HCT116 (cell line): ENCODE measurements at regions not wholly inside any gene's neighbourhood (a gene's known extent, or its start where the extent isn't known, plus 50 kb on each side); places are given as distances from the start of the nearest gene placed in this dataset.

Experiments
- ATAC-seq: fragments of 200-7000 bp; cut with Tn5 transposase; 2 replicates; pipeline ENCODE4 v1.9.1; 2020; ENCODE audit warnings: mild to moderate bottlenecking, moderate library complexity
- BruUV-seq: library from RNA; stranded (reverse); fragments of 400-500 nt; replicated peaks from 2 replicates; lab custom pipeline; 2021; lab: Mats Ljungman, UMichigan
- CTCF ChIA-PET: fragments of 300-600 bp; sonication (Branson Sonifier 250); formaldehyde crosslinking; loops from one replicate; lab custom pipeline; 2021; ENCODE audit warnings: antibody characterized with exemption; lab: Charles Lee
- POLR2A ChIA-PET: fragments of 300-600, 350-600 bp; sonication (Branson Sonifier 250); formaldehyde crosslinking; loops from one replicate; lab custom pipeline; 2021; ENCODE audit warnings: antibody characterized with exemption; lab: Charles Lee
- RAD21 ChIA-PET, 2 experiments: fragments of 300-600 bp; sonication (Branson Sonifier 250); formaldehyde crosslinking; loops; one replicate each; lab custom pipeline; 2023; ENCODE audit warnings: low total read pairs in 2 of 2; ENCODE audit not compliant: uncharacterized antibody in 2 of 2, unreplicated experiment in 2 of 2, low non-redundant PET in 1 of 2; lab: Charles Lee
- DNase-seq: peaks from one replicate; pipeline ENCODE4 v3.0.0-alpha.2; 2010; ENCODE audit warnings: low read depth, low spot score
- H2AFZ ChIP-seq: fragments of 200-600 bp; shearing (Covaris generic), sonication (generic); 2 replicates; pipeline ENCODE4 v1.6.1; 2017; ENCODE audit warnings: low read depth, mixed run types, mixed read lengths, antibody characterized with exemption, low read length; ENCODE audit not compliant: poor library complexity, severe bottlenecking
- H3K27ac ChIP-seq: 2 replicates; pipeline ENCODE4 v1.5.1; 2012; ENCODE audit warnings: low read depth, low read length
- H3K27me3 ChIP-seq: fragments of 200-600 bp; sonication (generic); 2 replicates; pipeline ENCODE4 v1.6.1; 2016; ENCODE audit warnings: mixed run types, low read length, mixed read lengths; ENCODE audit not compliant: insufficient read depth
- H3K36me3 ChIP-seq, 2 experiments: fragments of 200-500 bp in 1 of 2; fragments of 200-600 bp in 1 of 2; sonication (Bioruptor generic) in 1 of 2; sonication (generic) in 1 of 2; 2 replicates each; pipeline versions ENCODE4 v1.5.1 to v1.6.1; 2014 to 2016; ENCODE audit warnings: low read length in 2 of 2, inconsistent platforms in 1 of 2, mixed read lengths in 1 of 2, mixed run types in 1 of 2; ENCODE audit not compliant: insufficient read depth in 2 of 2, control insufficient read depth in 1 of 2
- H3K4me1 ChIP-seq, 2 experiments: fragments of 200-600 bp in 1 of 2; sonication (generic) in 1 of 2; 2 replicates each; pipeline versions ENCODE4 v1.5.1 to v1.6.1; 2012 to 2017; ENCODE audit warnings: low read length in 2 of 2, inconsistent platforms in 1 of 2, mild to moderate bottlenecking in 1 of 2, mixed read lengths in 1 of 2, mixed run types in 1 of 2, moderate library complexity in 1 of 2; ENCODE audit not compliant: insufficient read depth in 2 of 2, control insufficient read depth in 1 of 2
- H3K4me2 ChIP-seq: fragments of 200-600 bp; sonication (generic); 2 replicates; pipeline ENCODE4 v1.6.1; 2017; ENCODE audit warnings: mixed run types, low read length, mixed read lengths
- H3K4me3 ChIP-seq, 2 experiments: fragments of 200-600 bp in 1 of 2; sonication (generic) in 1 of 2; replicated peaks in 1 of 2; 2 replicates each; pipeline ENCODE4 v1.5.1; 2011 to 2016; ENCODE audit warnings: low read length in 2 of 2, control low read depth in 1 of 2, low read depth in 1 of 2, mild to moderate bottlenecking in 1 of 2, mixed read lengths in 1 of 2, mixed run types in 1 of 2
- H3K79me2 ChIP-seq: fragments of 200-600 bp; sonication (generic); 2 replicates; pipeline ENCODE4 v1.6.1; 2017; ENCODE audit warnings: mild to moderate bottlenecking, mixed run types, low read length, moderate library complexity, mixed read lengths; ENCODE audit not compliant: insufficient read depth
- H3K9ac ChIP-seq: fragments of 200-600 bp; sonication (generic); 2 replicates; pipeline ENCODE4 v1.6.1; 2016; ENCODE audit warnings: low read length, mixed read lengths
- H3K9me2 ChIP-seq: fragments of 200-600 bp; sonication (generic), shearing (Covaris generic); 2 replicates; pipeline ENCODE4 v1.6.1; 2017; ENCODE audit warnings: mixed run types, mild to moderate bottlenecking, moderate library complexity; ENCODE audit not compliant: insufficient read depth
- H3K9me3 ChIP-seq, 2 experiments: fragments of 200-500 bp in 1 of 2; fragments of 200-600 bp in 1 of 2; sonication (Bioruptor generic) in 1 of 2; sonication (generic) in 1 of 2; 2 replicates each; pipeline ENCODE4 v1.6.1; 2014 to 2017; ENCODE audit warnings: low read length in 2 of 2, mixed read lengths in 2 of 2, inconsistent platforms in 1 of 2, low read depth in 1 of 2, mild to moderate bottlenecking in 1 of 2, mixed run types in 1 of 2, moderate library complexity in 1 of 2; ENCODE audit not compliant: control insufficient read depth in 1 of 2, insufficient read depth in 1 of 2
- H4K20me1 ChIP-seq: fragments of 200-600 bp; sonication (generic), shearing (Covaris generic); 2 replicates; pipeline ENCODE4 v1.6.1; 2017; ENCODE audit warnings: mixed run types, mild to moderate bottlenecking, moderate library complexity; ENCODE audit not compliant: insufficient read depth
- ATF3 ChIP-seq: IDR thresholded peaks from 2 replicates; pipeline ENCODE4 v1.6.1; 2012
- CEBPB ChIP-seq: IDR thresholded peaks from 2 replicates; pipeline ENCODE4 v1.6.1; 2012; ENCODE audit warnings: low read depth
- EGR1 ChIP-seq: IDR thresholded peaks from 2 replicates; pipeline ENCODE4 v1.6.1; 2012; ENCODE audit warnings: low read depth
- ELF1 ChIP-seq: IDR thresholded peaks from 2 replicates; pipeline ENCODE4 v1.6.1; 2012; ENCODE audit warnings: low read depth, borderline replicate concordance
- EZH2phosphoT487 ChIP-seq: fragments of 200-600 bp; IDR thresholded peaks from 2 replicates; pipeline ENCODE4 v1.6.1; 2018; ENCODE audit warnings: antibody characterized with exemption, borderline replicate concordance
- MAX ChIP-seq: IDR thresholded peaks from 2 replicates; pipeline ENCODE4 v1.6.1; 2012
- POLR2AphosphoS5 ChIP-seq: IDR thresholded peaks from 2 replicates; pipeline ENCODE4 v1.6.1; 2011; ENCODE audit warnings: mild to moderate bottlenecking, low read depth, low read length, moderate library complexity
- RAD21 ChIP-seq: IDR thresholded peaks from 2 replicates; pipeline ENCODE4 v1.6.1; 2012; ENCODE audit warnings: low read depth, mild to moderate bottlenecking
- REST ChIP-seq: IDR thresholded peaks from 2 replicates; pipeline ENCODE4 v1.6.1; 2012; ENCODE audit warnings: low read depth
- SP1 ChIP-seq: IDR thresholded peaks from 2 replicates; pipeline ENCODE4 v1.6.1; 2012; ENCODE audit warnings: low read depth
- SRF ChIP-seq: IDR thresholded peaks from 2 replicates; pipeline ENCODE4 v1.6.1; 2012; ENCODE audit warnings: low read depth
- ZNF274 ChIP-seq: fragments of 200-500 bp; sonication (Bioruptor generic); IDR thresholded peaks from 2 replicates; pipeline ENCODE4 v1.6.1; 2014; ENCODE audit warnings: mild to moderate bottlenecking, low read depth, low read length, inconsistent platforms
- intact Hi-C: fragments of 100-400 bp; cut with micrococcal nuclease; formaldehyde crosslinking; loops from 2 replicates; pipeline ENCODE4 v1.10.0; 2022

DNA sequence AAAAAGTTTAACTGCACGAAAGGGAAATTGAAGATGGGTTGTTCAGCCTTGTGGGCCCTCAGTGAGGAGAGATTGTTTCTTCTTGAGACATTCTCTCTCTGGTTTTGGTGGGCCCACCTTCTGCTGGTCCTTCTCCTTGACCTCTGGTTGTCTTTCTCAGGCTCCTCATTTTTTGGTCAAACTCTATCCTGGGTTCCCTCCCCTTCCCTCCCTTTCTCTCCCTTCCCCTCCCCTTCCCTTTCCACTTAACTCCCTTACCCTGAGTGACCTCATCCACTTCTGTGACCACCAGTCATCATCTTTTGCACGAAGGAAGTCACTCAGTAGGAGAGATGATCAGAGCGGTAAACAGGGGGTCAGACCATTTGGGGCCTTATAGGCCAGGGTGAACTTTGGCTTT lies 71.5 kb upstream of the RALY start:
- Histone ChIP-seq H3K9ac (no peak overlapping the region), H3K9me3 (no peaks in the 10 kb centered on the region), H3K36me3 (no peaks in the 10 kb centered on the region), H2AFZ (no peak overlapping the region), H3K9me2 (no peaks in the 10 kb centered on the region), H3K79me2 (no peaks in the 10 kb centered on the region), H4K20me1 (no peaks in the 10 kb centered on the region), H3K4me1 (no peaks in the 10 kb centered on the region), H3K4me3 (no peak overlapping the region), H3K27me3 (no peaks in the 10 kb centered on the region), H3K4me2 (no peak overlapping the region)
- RAD21 ChIA-PET = no interaction called here
- BruUV-seq = no TSS peak
- DNase-seq = no peak
- TF ChIP-seq MAX = no peak
- TF ChIP-seq EZH2phosphoT487 = no peak
- no peak for TF ChIP-seq REST
- TF ChIP-seq SP1 = no peak
- TF ChIP-seq, all 23 proteins: peak for 0
- no peak overlapping the region for H3K27ac ChIP-seq
- ChIA-PET CTCF (no interaction called here), POLR2A (no interaction called here)
- intact Hi-C loops = no loop called here
- no peak for ATAC-seq

GRCh38 chr20:33923740-33924139 lies 70.0 kb upstream of the RALY start:
- no peak overlapping the region for H3K4me2 ChIP-seq
- TF ChIP-seq SRF = no peak
- TF ChIP-seq ELF1 = no peak
- TF ChIP-seq RAD21 = no peak
- TF ChIP-seq ATF3 = no peak
- no peak for TF ChIP-seq ZNF274
- no peak for TF ChIP-seq CEBPB
- TF ChIP-seq POLR2AphosphoS5 = no peak
- no peak for TF ChIP-seq EGR1
- POLR2A ChIA-PET = no interaction called here
- H3K9ac ChIP-seq = no peak overlapping the region
- no peak for DNase-seq
- no peaks in the 10 kb centered on the region for H4K20me1 ChIP-seq
- no peaks in the 10 kb centered on the region for H3K36me3 ChIP-seq
- no peak overlapping the region for H3K4me3 ChIP-seq
- no peaks in the 10 kb centered on the region for H3K4me1 ChIP-seq
- H3K9me3 ChIP-seq = no peaks in the 10 kb centered on the region
- no TSS peak for BruUV-seq
- H3K27ac ChIP-seq = no peak overlapping the region
- no peak overlapping the region for H2AFZ ChIP-seq
- H3K79me2 ChIP-seq = no peaks in the 10 kb centered on the region
- H3K27me3 ChIP-seq = no peaks in the 10 kb centered on the region
- intact Hi-C loops = no loop called here
- ATAC-seq = no peak
- CTCF ChIA-PET = no interaction called here
- H3K9me2 ChIP-seq = no peaks in the 10 kb centered on the region
- RAD21 ChIA-PET = no interaction called here
